GM12872 (cell line): ENCODE measurements at regions not wholly inside any gene's neighbourhood (a gene's known extent, or its start where the extent isn't known, plus 50 kb on each side); places are given as distances from the start of the nearest gene placed in this dataset.

ENCODE experiments used
- CTCF ChIP-seq: IDR thresholded peaks from 3 replicates; pipeline ENCODE4 v1.5.1; 2011; ENCODE audit warnings: low read depth, mild to moderate bottlenecking, low read length, moderate library complexity; ENCODE audit not compliant: insufficient read depth

GRCh38 chr14:105817971-105818711, 291.8 kb downstream of the TMEM121 start:
- TF ChIP-seq CTCF: no peak

- no peak for TF ChIP-seq CTCF
These were observed 292.3 kb downstream of the TMEM121 start for GRCh38 chr14:105818712-105819005.

- TF ChIP-seq CTCF: no peak
These were observed 303.8 kb downstream of the TMEM121 start for GRCh38 chr14:105830171-105830570.

- TF ChIP-seq CTCF: no peak
These were observed 309.8 kb downstream of the TMEM121 start for GRCh38 chr14:105836160-105836559.

GRCh38 chr14:105836730-105837129, 310.3 kb downstream of the TMEM121 start:
- TF ChIP-seq CTCF: no peak

GRCh38 chr14:105837349-105838063, 311.1 kb downstream of the TMEM121 start:
- no peak for TF ChIP-seq CTCF

GRCh38 chr14:105838107-105838506, 311.7 kb downstream of the TMEM121 start:
- TF ChIP-seq CTCF: no peak
